ENCODE measurements at regions not wholly inside any gene's neighbourhood (a gene's known extent, or its start where the extent isn't known, plus 50 kb on each side); places are given as distances from the start of the nearest gene placed in this dataset.

GRCh38 chr12:53803194-53803593, 51.4 kb upstream of the CISTR start:
- no peak for DNase-seq

- DNase-seq: peak; percentile 9
Observed at GRCh38 chr12:53803703-53804102, 51.9 kb upstream of the CISTR start.

- no peak for DNase-seq
Observed at GRCh38 chr12:53804429-53804828, 52.6 kb upstream of the CISTR start.

- DNase-seq: no peak
Observed at GRCh38 chr12:53805067-53805466, 53.3 kb upstream of the CISTR start.

- no peak for DNase-seq
Observed at GRCh38 chr12:53805791-53806190, 54.0 kb upstream of the CISTR start.

GRCh38 chr12:53806721-53807120, 54.9 kb upstream of the CISTR start:
- no peak for DNase-seq

GRCh38 chr12:53807322-53807860, 55.6 kb upstream of the CISTR start:
- DNase-seq: peak; percentile 54

- peak; percentile 6 for DNase-seq
Observed at GRCh38 chr12:53808023-53808705, 56.4 kb upstream of the CISTR start.

GRCh38 chr12:53809005-53809404, 57.2 kb upstream of the CISTR start:
- peak; percentile 87 for DNase-seq

GRCh38 chr12:53810950-53811349, 59.2 kb upstream of the CISTR start:
- no peak for DNase-seq

- DNase-seq: no peak
Observed at GRCh38 chr12:53811606-53812005, 59.8 kb upstream of the CISTR start.

GRCh38 chr12:53816360-53817020, 64.7 kb upstream of the CISTR start:
- DNase-seq: no peak

- no peak for DNase-seq
Observed at GRCh38 chr12:53817021-53817389, 65.2 kb upstream of the CISTR start.

- DNase-seq: no peak
Observed at GRCh38 chr12:53820514-53821306, 68.9 kb upstream of the CISTR start.

- DNase-seq: no peak
Observed at GRCh38 chr12:53824001-53824712, 72.4 kb upstream of the CISTR start.

- no peak for DNase-seq
Observed at GRCh38 chr12:53825246-53826081, 73.7 kb upstream of the CISTR start.

GRCh38 chr12:53827306-53827705, 75.5 kb upstream of the CISTR start:
- DNase-seq: no peak

GRCh38 chr12:53828598-53828997, 76.8 kb upstream of the CISTR start:
- no peak for DNase-seq

GRCh38 chr12:53829130-53829819, 77.5 kb upstream of the CISTR start:
- no peak for DNase-seq

GRCh38 chr12:53830631-53831030, 78.9 kb upstream of the CISTR start:
- no peak for DNase-seq

- no peak for DNase-seq
Observed at GRCh38 chr12:53836119-53836655, 84.4 kb upstream of the CISTR start.

Measured in hematopoietic multipotent progenitor cell treated with erythropoietin and hydrocortisone succinate and interleukin-3 and kit ligand, for 6 days (in vitro differentiated cells).